ENCODE measurements at regions not wholly inside any gene's neighbourhood (a gene's known extent, or its start where the extent isn't known, plus 50 kb on each side); places are given as distances from the start of the nearest gene placed in this dataset.

DNA sequence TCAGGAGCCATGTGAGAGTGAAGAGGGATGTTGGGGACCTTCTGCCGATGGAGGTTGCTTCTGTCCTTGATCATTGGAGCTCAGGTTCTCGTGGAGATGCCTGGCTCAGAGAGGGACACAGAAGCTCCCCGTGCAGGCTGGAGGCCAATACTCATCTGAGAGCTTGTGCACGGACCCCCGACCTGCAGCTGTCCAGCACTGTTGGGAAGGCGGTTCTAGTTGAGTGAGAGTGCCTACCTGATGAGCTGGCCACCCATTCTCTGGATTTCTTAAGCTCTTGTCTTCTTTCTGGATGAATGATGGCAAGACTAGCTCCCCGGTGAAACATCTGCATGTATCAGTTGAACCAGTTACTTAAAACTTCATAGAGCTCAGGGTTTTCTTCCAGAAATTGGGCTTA, 247.6 kb upstream of the MKI67 start:
- Histone ChIP-seq H3K27me3 (ENCODE audit: control insufficient read depth in 2 of 2, insufficient read depth in 2 of 2, low read length in 2 of 2) (no peaks in the 10 kb centered on the region), H3K4me1 (ENCODE audit: control insufficient read depth, extremely low read depth, insufficient read depth, low read length) (no peaks in the 10 kb centered on the region), H3K9me1 (replicated peaks; ENCODE audit: control insufficient read depth, extremely low read depth, insufficient read depth, low read length) (no peaks in the 10 kb centered on the region), H2AFZ (ENCODE audit: low read depth, low read length) (no peak overlapping the region), H3K79me2 (ENCODE audit: control insufficient read depth, insufficient read depth, low read length) (no peaks in the 10 kb centered on the region), H3K9ac (replicated peaks; ENCODE audit: extremely low read depth, insufficient read depth, low read length) (no peak overlapping the region), H3K4me2 (ENCODE audit: insufficient read depth, low read length) (no peak overlapping the region), H3K36me3 (ENCODE audit: control insufficient read depth in 2 of 2, extremely low read depth in 1 of 2, insufficient read depth in 2 of 2, low read length in 2 of 2) (no peaks in the 10 kb centered on the region), H3K4me3 (replicated peaks in 1 of 3; ENCODE audit: insufficient read depth in 1 of 3, low read depth in 1 of 3, low read length in 3 of 3) (no peak overlapping the region), H3K27ac (ENCODE audit: insufficient read depth, low read depth, low read length) (no peak overlapping the region), H3K9me3 (replicated peaks; ENCODE audit: control insufficient read depth, insufficient read depth, low read length) (no peaks in the 10 kb centered on the region), H4K20me1 (replicated peaks; ENCODE audit: control insufficient read depth, extremely low read depth, insufficient read depth, low read length) (no peaks in the 10 kb centered on the region)
- no peak for TF ChIP-seq POLR2AphosphoS5 (IDR thresholded peaks at IDR 0.05; ENCODE audit: insufficient read depth, low read depth, low read length)
- no peak for TF ChIP-seq POLR2A (IDR thresholded peaks at IDR 0.05; ENCODE audit: low read depth, low read length)
- TF ChIP-seq, protein P1, sequence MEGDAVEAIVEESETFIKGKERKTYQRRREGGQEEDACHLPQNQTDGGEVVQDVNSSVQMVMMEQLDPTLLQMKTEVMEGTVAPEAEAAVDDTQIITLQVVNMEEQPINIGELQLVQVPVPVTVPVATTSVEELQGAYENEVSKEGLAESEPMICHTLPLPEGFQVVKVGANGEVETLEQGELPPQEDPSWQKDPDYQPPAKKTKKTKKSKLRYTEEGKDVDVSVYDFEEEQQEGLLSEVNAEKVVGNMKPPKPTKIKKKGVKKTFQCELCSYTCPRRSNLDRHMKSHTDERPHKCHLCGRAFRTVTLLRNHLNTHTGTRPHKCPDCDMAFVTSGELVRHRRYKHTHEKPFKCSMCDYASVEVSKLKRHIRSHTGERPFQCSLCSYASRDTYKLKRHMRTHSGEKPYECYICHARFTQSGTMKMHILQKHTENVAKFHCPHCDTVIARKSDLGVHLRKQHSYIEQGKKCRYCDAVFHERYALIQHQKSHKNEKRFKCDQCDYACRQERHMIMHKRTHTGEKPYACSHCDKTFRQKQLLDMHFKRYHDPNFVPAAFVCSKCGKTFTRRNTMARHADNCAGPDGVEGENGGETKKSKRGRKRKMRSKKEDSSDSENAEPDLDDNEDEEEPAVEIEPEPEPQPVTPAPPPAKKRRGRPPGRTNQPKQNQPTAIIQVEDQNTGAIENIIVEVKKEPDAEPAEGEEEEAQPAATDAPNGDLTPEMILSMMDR (IDR thresholded peaks at IDR 0.05; ENCODE audit: extremely low read depth in 1 of 2, insufficient read depth in 1 of 2, low read depth in 1 of 2, low read length in 2 of 2), result no peak
- no peak for TF ChIP-seq JUN (IDR thresholded peaks at IDR 0.05; ENCODE audit: borderline replicate concordance, insufficient read depth, insufficient read length, low read depth)
- TF ChIP-seq, protein P2, sequence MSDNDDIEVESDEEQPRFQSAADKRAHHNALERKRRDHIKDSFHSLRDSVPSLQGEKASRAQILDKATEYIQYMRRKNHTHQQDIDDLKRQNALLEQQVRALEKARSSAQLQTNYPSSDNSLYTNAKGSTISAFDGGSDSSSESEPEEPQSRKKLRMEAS (IDR thresholded peaks at IDR 0.05; ENCODE audit: insufficient read depth, insufficient read length), result no peak
- TF ChIP-seq MYC (IDR thresholded peaks at IDR 0.05; ENCODE audit: low read depth, low read length), result no peak
- TF ChIP-seq FOS (IDR thresholded peaks at IDR 0.05; ENCODE audit: borderline replicate concordance, insufficient read depth, low read length), result no peak
- TF ChIP-seq GATA2 (IDR thresholded peaks at IDR 0.05; ENCODE audit: insufficient read depth, insufficient read length, low read depth, low read length), result no peak
- no peak for TF ChIP-seq EZH2 (IDR thresholded peaks at IDR 0.05; ENCODE audit: borderline replicate concordance, low read depth, low read length, severe bottlenecking)
- POLR2A ChIA-PET, result no interaction called here
- BruUV-seq (replicated peaks), result no TSS peak
- no peak for DNase-seq (ENCODE audit: low read depth, low spot score)
- dilution Hi-C loops (cut with MboI; ENCODE audit: extremely low pct_ligation_motif_present, low sequenced_read_pairs) (no loop called here), intact Hi-C loops (cut with micrococcal nuclease) (no loop called here)
- CTCF ChIA-PET, result no interaction called here
- FAIRE-seq, result no peak
